ENCODE measurements at regions not wholly inside any gene's neighbourhood (a gene's known extent, or its start where the extent isn't known, plus 50 kb on each side); places are given as distances from the start of the nearest gene placed in this dataset.

DNA sequence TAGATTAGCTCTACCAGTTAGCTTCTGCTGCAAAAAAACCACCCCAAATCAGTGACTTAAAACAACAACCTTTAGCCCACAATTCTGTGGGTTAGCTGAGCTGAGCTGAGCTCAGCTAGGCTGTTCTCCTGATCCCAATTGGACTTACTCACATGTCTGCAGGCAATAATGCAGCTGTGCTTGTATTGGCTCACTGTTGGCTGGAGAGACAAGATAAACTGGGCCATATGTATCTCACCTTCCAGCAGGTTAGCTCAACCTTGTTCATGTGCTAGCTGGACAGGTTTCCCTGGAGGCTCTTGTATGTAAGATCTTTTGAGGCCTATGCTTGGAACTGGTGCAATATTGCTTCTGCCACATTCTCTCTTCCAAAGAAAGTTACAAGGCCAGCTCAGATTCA is 261.5 kb upstream of the ADGRL3 start:
- Histone ChIP-seq H3K27ac (no peak overlapping the region), H3K4me1 (ENCODE audit: low read depth) (no peaks in the 10 kb centered on the region), H3K4me3 (no peak overlapping the region), H3K27me3 (no peaks in the 10 kb centered on the region), H3K9me3 (ENCODE audit: low read depth) (no peaks in the 10 kb centered on the region), H3K36me3 (no peaks in the 10 kb centered on the region)
- DNase-seq (ENCODE audit: low read depth in 1 of 2, low spot score in 1 of 2), result no peak
- TF ChIP-seq, protein P1, sequence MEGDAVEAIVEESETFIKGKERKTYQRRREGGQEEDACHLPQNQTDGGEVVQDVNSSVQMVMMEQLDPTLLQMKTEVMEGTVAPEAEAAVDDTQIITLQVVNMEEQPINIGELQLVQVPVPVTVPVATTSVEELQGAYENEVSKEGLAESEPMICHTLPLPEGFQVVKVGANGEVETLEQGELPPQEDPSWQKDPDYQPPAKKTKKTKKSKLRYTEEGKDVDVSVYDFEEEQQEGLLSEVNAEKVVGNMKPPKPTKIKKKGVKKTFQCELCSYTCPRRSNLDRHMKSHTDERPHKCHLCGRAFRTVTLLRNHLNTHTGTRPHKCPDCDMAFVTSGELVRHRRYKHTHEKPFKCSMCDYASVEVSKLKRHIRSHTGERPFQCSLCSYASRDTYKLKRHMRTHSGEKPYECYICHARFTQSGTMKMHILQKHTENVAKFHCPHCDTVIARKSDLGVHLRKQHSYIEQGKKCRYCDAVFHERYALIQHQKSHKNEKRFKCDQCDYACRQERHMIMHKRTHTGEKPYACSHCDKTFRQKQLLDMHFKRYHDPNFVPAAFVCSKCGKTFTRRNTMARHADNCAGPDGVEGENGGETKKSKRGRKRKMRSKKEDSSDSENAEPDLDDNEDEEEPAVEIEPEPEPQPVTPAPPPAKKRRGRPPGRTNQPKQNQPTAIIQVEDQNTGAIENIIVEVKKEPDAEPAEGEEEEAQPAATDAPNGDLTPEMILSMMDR (IDR thresholded peaks at IDR 0.05; ENCODE audit: low read depth, low read length), result no peak

DNA sequence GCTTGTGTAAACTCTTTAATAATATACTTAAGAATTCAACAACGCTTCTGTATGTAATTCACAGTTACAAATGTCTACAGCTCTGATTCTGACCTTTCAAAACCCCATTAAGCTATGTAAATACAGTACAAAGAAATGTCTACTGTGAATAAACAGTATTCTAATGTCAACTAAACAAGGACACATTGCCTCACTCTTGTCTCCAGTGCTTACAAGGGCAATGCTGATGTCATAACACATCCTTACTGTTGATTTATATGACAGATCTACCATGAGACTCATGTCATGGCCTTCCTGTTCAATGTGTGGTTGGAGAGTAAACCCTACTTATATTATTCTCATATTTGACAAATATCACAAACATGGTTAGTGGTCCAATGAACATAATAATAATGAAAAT is 256.1 kb upstream of the ADGRL3 start:
- no peak for DNase-seq (ENCODE audit: low read depth in 1 of 2, low spot score in 1 of 2)
- Histone ChIP-seq H3K27me3 (no peaks in the 10 kb centered on the region), H3K4me1 (ENCODE audit: low read depth) (no peaks in the 10 kb centered on the region), H3K36me3 (no peaks in the 10 kb centered on the region), H3K9me3 (ENCODE audit: low read depth) (no peaks in the 10 kb centered on the region), H3K27ac (no peak overlapping the region), H3K4me3 (no peak overlapping the region)
- TF ChIP-seq, protein P1 (IDR thresholded peaks at IDR 0.05; ENCODE audit: low read depth, low read length), result no peak

DNA sequence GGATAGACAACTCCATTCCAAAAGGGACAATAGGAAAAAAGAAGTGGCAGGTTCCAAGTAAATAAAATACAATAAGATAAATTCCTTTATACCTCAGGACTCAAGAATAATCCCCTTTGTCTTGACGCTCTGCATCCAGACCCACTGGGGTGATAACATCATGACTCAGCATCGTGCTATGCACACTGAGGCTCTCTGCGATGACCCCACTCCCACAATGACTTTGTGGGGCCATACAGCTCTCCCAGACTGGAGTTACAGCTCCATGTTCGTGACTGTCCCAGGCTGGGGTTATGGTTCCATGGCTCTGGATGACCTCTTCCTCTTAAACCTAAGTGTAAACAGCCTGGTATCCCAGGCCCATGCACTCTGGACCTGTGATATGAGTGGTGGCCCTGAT is 254.5 kb upstream of the ADGRL3 start:
- Histone ChIP-seq H3K27me3 (no peaks in the 10 kb centered on the region), H3K4me1 (ENCODE audit: low read depth) (no peaks in the 10 kb centered on the region), H3K36me3 (no peaks in the 10 kb centered on the region), H3K4me3 (no peak overlapping the region), H3K9me3 (ENCODE audit: low read depth) (no peaks in the 10 kb centered on the region), H3K27ac (no peak overlapping the region)
- DNase-seq (ENCODE audit: low read depth in 1 of 2, low spot score in 1 of 2), result no peak
- TF ChIP-seq, protein P1 (IDR thresholded peaks at IDR 0.05; ENCODE audit: low read depth, low read length), result no peak

DNA sequence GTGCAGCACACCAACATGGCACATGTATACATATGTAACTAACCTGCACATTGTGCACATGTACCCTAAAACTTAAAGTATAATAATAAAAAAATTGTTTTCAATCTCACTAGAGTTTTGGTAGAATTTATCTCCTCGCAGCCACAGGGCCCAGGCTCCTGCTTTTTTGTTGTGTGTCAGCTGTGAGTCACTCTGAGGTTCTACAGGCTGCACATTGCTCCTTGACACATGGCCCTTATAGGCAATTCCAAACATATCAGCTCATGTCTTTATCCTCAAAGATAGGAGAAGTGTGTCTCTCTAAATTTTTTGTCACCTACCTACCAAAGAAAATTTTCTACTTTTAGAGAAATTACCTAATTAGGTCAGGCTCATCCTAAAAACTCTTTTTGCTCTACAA is 252.1 kb upstream of the ADGRL3 start:
- no peak for DNase-seq (ENCODE audit: low read depth in 1 of 2, low spot score in 1 of 2)
- Histone ChIP-seq H3K4me3 (no peak overlapping the region), H3K27me3 (no peaks in the 10 kb centered on the region)

DNA sequence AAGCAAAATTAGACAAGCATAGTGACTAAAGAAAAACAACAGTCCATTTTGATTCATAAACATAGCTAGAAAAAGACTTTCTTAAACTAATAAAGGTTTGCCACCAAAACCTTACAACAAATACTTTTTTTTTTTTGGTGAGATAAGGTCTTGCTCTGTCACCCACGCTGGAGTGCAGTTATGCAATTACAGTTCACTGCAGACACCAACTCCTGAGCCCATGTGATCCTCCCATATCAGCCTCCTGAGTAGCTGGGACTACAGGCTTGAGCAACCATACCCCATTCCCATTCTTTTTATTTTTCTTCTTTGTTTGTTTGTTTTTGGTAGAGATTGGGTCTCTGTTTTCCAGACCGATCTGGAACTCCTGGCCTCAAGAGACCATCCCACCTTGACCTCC is 247.2 kb upstream of the ADGRL3 start:
- Histone ChIP-seq H3K4me3 (no peak overlapping the region), H3K36me3 (no peaks in the 10 kb centered on the region), H3K4me1 (ENCODE audit: low read depth) (no peaks in the 10 kb centered on the region), H3K27ac (no peak overlapping the region), H3K9me3 (ENCODE audit: low read depth) (no peaks in the 10 kb centered on the region), H3K27me3 (no peaks in the 10 kb centered on the region)
- TF ChIP-seq, protein P1 (IDR thresholded peaks at IDR 0.05; ENCODE audit: low read depth, low read length), result no peak
- peak in 1 of 2 donors; percentile 2 for DNase-seq (ENCODE audit: low read depth in 1 of 2, low spot score in 1 of 2)

More for the DNA sequence above, 252.1 kb upstream of the ADGRL3 start:
- TF ChIP-seq, protein P1 (IDR thresholded peaks at IDR 0.05; ENCODE audit: low read depth, low read length), result no peak
- H3K4me1 ChIP-seq (ENCODE audit: low read depth), result no peaks in the 10 kb centered on the region
- H3K27ac ChIP-seq, result no peak overlapping the region
- no peaks in the 10 kb centered on the region for H3K9me3 ChIP-seq (ENCODE audit: low read depth)
- no peaks in the 10 kb centered on the region for H3K36me3 ChIP-seq

DNA sequence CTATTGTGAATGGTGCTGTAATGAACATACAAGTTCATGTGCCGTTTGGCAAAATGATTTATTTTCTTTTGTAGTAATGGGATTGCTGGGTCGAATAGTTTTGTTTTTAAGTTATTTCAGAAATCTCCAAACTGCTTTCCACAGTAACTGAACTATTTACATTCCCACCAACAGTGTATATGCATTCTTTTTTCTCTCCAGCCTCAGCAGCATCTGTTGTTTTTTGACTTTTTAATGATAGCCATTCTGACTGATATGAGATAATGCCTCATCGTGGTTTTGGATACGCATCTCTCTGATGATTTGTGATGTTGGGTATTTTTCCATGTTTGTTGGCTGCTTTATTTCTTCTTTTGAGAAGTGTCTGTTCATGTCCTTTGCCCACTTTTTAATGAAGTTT is 246.3 kb upstream of the ADGRL3 start:
- Histone ChIP-seq H3K4me3 (no peak overlapping the region), H3K27me3 (no peaks in the 10 kb centered on the region), H3K9me3 (ENCODE audit: low read depth) (no peaks in the 10 kb centered on the region), H3K36me3 (no peaks in the 10 kb centered on the region), H3K27ac (no peak overlapping the region), H3K4me1 (ENCODE audit: low read depth) (no peaks in the 10 kb centered on the region)
- TF ChIP-seq, protein P1 (IDR thresholded peaks at IDR 0.05; ENCODE audit: low read depth, low read length), result no peak
- no peak for DNase-seq (ENCODE audit: low read depth in 1 of 2, low spot score in 1 of 2)
